Fibroblast of lung (primary cell): ENCODE measurements at regions not wholly inside any gene's neighbourhood (a gene's known extent, or its start where the extent isn't known, plus 50 kb on each side); places are given as distances from the start of the nearest gene placed in this dataset.

Experiments
- DNase-seq, 2 donors: peaks; one replicate each; pipeline versions ENCODE4 v3.0.0 to v3.0.0-alpha.2; 2010; ENCODE audit warnings: low read depth in 2 of 2
- H2AFZ ChIP-seq: 2 replicates; pipeline ENCODE4 v1.5.1; 2012; ENCODE audit warnings: low read length, control low read depth, inconsistent platforms
- H3K27ac ChIP-seq: 2 replicates; pipeline ENCODE4 v1.5.1; 2011; ENCODE audit warnings: low read length, control low read depth; ENCODE audit not compliant: insufficient read depth
- H3K27me3 ChIP-seq: 2 replicates; pipeline ENCODE4 v1.5.1; 2011; ENCODE audit warnings: mild to moderate bottlenecking, low read length; ENCODE audit not compliant: control insufficient read depth, insufficient read depth
- H3K36me3 ChIP-seq: 2 replicates; pipeline ENCODE4 v1.5.1; 2011; ENCODE audit warnings: low read length; ENCODE audit not compliant: control insufficient read depth, insufficient read depth
- H3K4me1 ChIP-seq: 2 replicates; pipeline ENCODE4 v1.5.1; 2011; ENCODE audit warnings: low read length; ENCODE audit not compliant: control insufficient read depth, insufficient read depth; ENCODE audit errors: extremely low read depth
- H3K4me2 ChIP-seq: 2 replicates; pipeline ENCODE4 v1.5.1; 2011; ENCODE audit warnings: low read length, control low read depth; ENCODE audit not compliant: insufficient read depth; ENCODE audit errors: extremely low read depth
- H3K4me3 ChIP-seq, 4 experiments: fragments of 200-600 bp in 1 of 4; sonication (generic) in 1 of 4; replicated peaks in 1 of 4; 2 replicates each; pipeline ENCODE4 v1.5.1; 2011 to 2016; ENCODE audit warnings: low read length in 4 of 4, low read depth in 3 of 4, mild to moderate bottlenecking in 3 of 4, control low read depth in 2 of 4, inconsistent platforms in 1 of 4, mixed read lengths in 1 of 4; ENCODE audit not compliant: insufficient read depth in 1 of 4; ENCODE audit errors: control extremely low read depth in 1 of 4
- H3K79me2 ChIP-seq: 2 replicates; pipeline ENCODE4 v1.5.1; 2012; ENCODE audit warnings: mild to moderate bottlenecking, low read length, inconsistent platforms; ENCODE audit not compliant: control insufficient read depth, insufficient read depth
- H3K9ac ChIP-seq: 2 replicates; pipeline ENCODE4 v1.5.1; 2011; ENCODE audit warnings: mild to moderate bottlenecking, low read length, control low read depth; ENCODE audit not compliant: insufficient read depth
- H3K9me3 ChIP-seq: 2 replicates; pipeline ENCODE4 v1.5.1; 2012; ENCODE audit warnings: low read depth, low read length; ENCODE audit not compliant: control insufficient read depth, insufficient read depth
- H4K20me1 ChIP-seq: 2 replicates; pipeline ENCODE4 v1.5.1; 2011; ENCODE audit warnings: low read length; ENCODE audit not compliant: control insufficient read depth, insufficient read depth; ENCODE audit errors: extremely low read depth
- EZH2 ChIP-seq: IDR thresholded peaks from 2 replicates; pipeline ENCODE4 v1.5.1; 2012; ENCODE audit warnings: low read length, control low read depth, mild to moderate bottlenecking; ENCODE audit errors: missing control alignments
- TF ChIP-seq, protein P1 (sequence below), 2 donors: IDR thresholded peaks in 1 of 2; conservative IDR thresholded peaks in 1 of 2; 1 replicate in 1 of 2; 2 replicates in 1 of 2; pipeline ENCODE4 v1.5.1; 2011 to 2012; ENCODE audit warnings: low read length in 2 of 2, control low read depth in 1 of 2, inconsistent platforms in 1 of 2, low read depth in 1 of 2, mild to moderate bottlenecking in 1 of 2

GRCh38 chr21:35850029-35850428, 210.3 kb downstream of the SETD4 start:
- no peak for TF ChIP-seq EZH2
- TF ChIP-seq, protein P1, sequence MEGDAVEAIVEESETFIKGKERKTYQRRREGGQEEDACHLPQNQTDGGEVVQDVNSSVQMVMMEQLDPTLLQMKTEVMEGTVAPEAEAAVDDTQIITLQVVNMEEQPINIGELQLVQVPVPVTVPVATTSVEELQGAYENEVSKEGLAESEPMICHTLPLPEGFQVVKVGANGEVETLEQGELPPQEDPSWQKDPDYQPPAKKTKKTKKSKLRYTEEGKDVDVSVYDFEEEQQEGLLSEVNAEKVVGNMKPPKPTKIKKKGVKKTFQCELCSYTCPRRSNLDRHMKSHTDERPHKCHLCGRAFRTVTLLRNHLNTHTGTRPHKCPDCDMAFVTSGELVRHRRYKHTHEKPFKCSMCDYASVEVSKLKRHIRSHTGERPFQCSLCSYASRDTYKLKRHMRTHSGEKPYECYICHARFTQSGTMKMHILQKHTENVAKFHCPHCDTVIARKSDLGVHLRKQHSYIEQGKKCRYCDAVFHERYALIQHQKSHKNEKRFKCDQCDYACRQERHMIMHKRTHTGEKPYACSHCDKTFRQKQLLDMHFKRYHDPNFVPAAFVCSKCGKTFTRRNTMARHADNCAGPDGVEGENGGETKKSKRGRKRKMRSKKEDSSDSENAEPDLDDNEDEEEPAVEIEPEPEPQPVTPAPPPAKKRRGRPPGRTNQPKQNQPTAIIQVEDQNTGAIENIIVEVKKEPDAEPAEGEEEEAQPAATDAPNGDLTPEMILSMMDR (conservative IDR thresholded peaks at IDR 0.05 in 1 of 2, IDR thresholded peaks at IDR 0.05 in 1 of 2; ENCODE audit: low read depth in 1 of 2, low read length in 2 of 2) = no peak
- peaks cover 21% of the 10 kb centered on the region for H3K4me1 ChIP-seq
- no peak overlapping the region for H3K9ac ChIP-seq
- H3K27ac ChIP-seq = peak overlapping the region; percentile 49
- DNase-seq = peak; percentile 52 to 81
- no peak overlapping the region for H2AFZ ChIP-seq
- no peaks in the 10 kb centered on the region for H3K79me2 ChIP-seq
- peak overlapping the region; percentile 61 for H3K4me2 ChIP-seq
- no peaks in the 10 kb centered on the region for H3K36me3 ChIP-seq
- no peaks in the 10 kb centered on the region for H3K9me3 ChIP-seq
- peak overlapping the region in 1 of 4 experiments; percentile 33 for H3K4me3 ChIP-seq
- no peaks in the 10 kb centered on the region for H3K27me3 ChIP-seq
- no peaks in the 10 kb centered on the region for H4K20me1 ChIP-seq

- Histone ChIP-seq H3K27ac (peak overlapping the region; percentile 49), H3K9me3 (no peaks in the 10 kb centered on the region), H3K27me3 (no peaks in the 10 kb centered on the region), H3K4me2 (no peak overlapping the region), H3K9ac (no peak overlapping the region), H3K79me2 (no peaks in the 10 kb centered on the region), H3K4me1 (peaks cover 14% of the 10 kb centered on the region), H3K36me3 (no peaks in the 10 kb centered on the region), H4K20me1 (no peaks in the 10 kb centered on the region), H3K4me3 (no peak overlapping the region), H2AFZ (no peak overlapping the region)
- TF ChIP-seq EZH2 = no peak
- TF ChIP-seq, protein P1 (conservative IDR thresholded peaks at IDR 0.05 in 1 of 2, IDR thresholded peaks at IDR 0.05 in 1 of 2; ENCODE audit: low read depth in 1 of 2, low read length in 2 of 2) = no peak
- DNase-seq = peak in 1 of 2 donors; percentile 80
Observed at GRCh38 chr21:35849144-35849543, 211.2 kb downstream of the SETD4 start.

DNA sequence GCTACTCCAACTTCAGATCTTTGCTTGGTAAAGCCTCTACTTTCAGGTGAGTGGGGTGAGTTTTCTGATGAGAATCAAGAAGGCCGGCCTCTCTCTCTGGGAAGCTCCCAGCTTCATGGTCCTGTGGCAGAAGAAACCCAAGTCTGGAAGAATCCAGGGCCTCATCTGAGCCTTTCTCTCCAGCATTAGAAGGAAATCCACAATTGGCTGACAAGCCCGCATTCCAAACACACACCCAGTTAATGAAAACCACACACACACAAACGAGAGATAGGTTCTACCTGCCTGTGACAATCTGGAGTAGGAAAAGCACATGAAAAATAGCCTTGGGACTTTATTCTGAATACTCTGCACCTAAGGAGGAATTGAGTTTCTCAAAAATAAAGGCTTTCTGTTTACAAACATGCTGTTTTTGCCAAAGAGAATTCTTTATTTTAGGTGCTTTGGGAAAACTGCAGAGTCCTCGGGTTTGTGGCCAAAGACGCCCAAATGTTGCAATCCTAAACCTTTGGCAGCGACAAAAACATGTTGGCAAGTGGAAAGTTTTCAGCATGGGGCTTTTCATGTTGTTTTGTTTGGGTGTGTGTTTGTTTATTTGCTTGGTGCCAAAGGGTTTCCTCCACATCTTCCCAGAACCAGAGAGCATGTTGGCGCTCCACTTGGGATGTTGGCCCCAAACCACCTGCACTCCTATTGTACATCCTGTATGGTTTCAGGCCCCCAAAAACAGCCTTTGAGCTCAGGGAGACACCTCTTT, 216.2 kb downstream of the SETD4 start:
- H2AFZ ChIP-seq = no peak overlapping the region
- H3K27me3 ChIP-seq = no peaks in the 10 kb centered on the region
- H3K4me3 ChIP-seq = no peak overlapping the region
- H3K27ac ChIP-seq = no peak overlapping the region
- H3K4me1 ChIP-seq = no peaks in the 10 kb centered on the region
- H3K9ac ChIP-seq = no peak overlapping the region
- no peak overlapping the region for H3K4me2 ChIP-seq
- H4K20me1 ChIP-seq = no peaks in the 10 kb centered on the region
- TF ChIP-seq EZH2 = no peak
- TF ChIP-seq, protein P1 (conservative IDR thresholded peaks at IDR 0.05 in 1 of 2, IDR thresholded peaks at IDR 0.05 in 1 of 2; ENCODE audit: low read depth in 1 of 2, low read length in 2 of 2) = no peak
- DNase-seq = no peak
- H3K36me3 ChIP-seq = no peaks in the 10 kb centered on the region
- no peaks in the 10 kb centered on the region for H3K9me3 ChIP-seq
- H3K79me2 ChIP-seq = no peaks in the 10 kb centered on the region
